Astrocyte (in vitro differentiated cells and primary cell): ENCODE measurements at regions not wholly inside any gene's neighbourhood (a gene's known extent, or its start where the extent isn't known, plus 50 kb on each side); places are given as distances from the start of the nearest gene placed in this dataset.
"Not testable (repeated sequence)": the region's sequence is repeated elsewhere in the genome, so short reads cannot be mapped to it uniquely, and the experiment has no call there.

Source experiments
- DNase-seq: peaks from one replicate; pipeline ENCODE4 v3.0.0-alpha.2; 2010; ENCODE audit warnings: low read depth
- FAIRE-seq: peaks from 2 replicates; lab custom pipeline; 2011; peaks lifted over from hg19 to GRCh38; lab: Jason Lieb, UNC
- H2AFZ ChIP-seq: 2 replicates; pipeline ENCODE4 v1.6.0; 2012; ENCODE audit warnings: low read depth, low read length, inconsistent platforms
- H3K27ac ChIP-seq: 2 replicates; pipeline ENCODE4 v1.5.1; 2011; ENCODE audit warnings: low read depth, low read length, inconsistent platforms
- H3K27me3 ChIP-seq: 2 replicates; pipeline ENCODE4 v1.6.0; 2011; ENCODE audit warnings: low read length, inconsistent platforms; ENCODE audit not compliant: insufficient read depth
- H3K36me3 ChIP-seq: 2 replicates; pipeline ENCODE4 v1.5.1; 2011; ENCODE audit warnings: low read length, inconsistent platforms; ENCODE audit not compliant: insufficient read depth
- H3K4me1 ChIP-seq: 2 replicates; pipeline ENCODE4 v1.5.1; 2011; ENCODE audit warnings: low read length, inconsistent platforms; ENCODE audit not compliant: insufficient read depth
- H3K4me2 ChIP-seq: 2 replicates; pipeline ENCODE4 v1.6.0; 2012; ENCODE audit warnings: low read length, inconsistent platforms
- H3K4me3 ChIP-seq: 2 replicates; pipeline ENCODE4 v1.5.1; 2011; ENCODE audit warnings: low read depth, mild to moderate bottlenecking, low read length, inconsistent platforms; ENCODE audit not compliant: insufficient read depth
- H3K79me2 ChIP-seq: 2 replicates; pipeline ENCODE4 v1.6.0; 2012; ENCODE audit warnings: mild to moderate bottlenecking, low read length, inconsistent platforms; ENCODE audit not compliant: insufficient read depth
- H3K9ac ChIP-seq: 2 replicates; pipeline ENCODE4 v1.6.0; 2012; ENCODE audit warnings: mild to moderate bottlenecking, low read length, inconsistent platforms
- H3K9me3 ChIP-seq: 2 replicates; pipeline ENCODE4 v1.5.1; 2012; ENCODE audit warnings: low read depth, mild to moderate bottlenecking, low read length, inconsistent platforms; ENCODE audit not compliant: insufficient read depth
- H4K20me1 ChIP-seq: 2 replicates; pipeline ENCODE4 v1.6.0; 2012; ENCODE audit warnings: low read length, inconsistent platforms; ENCODE audit not compliant: insufficient read depth
- H3K27ac Mint-ChIP-seq: one replicate; pipeline ENCODE4 v1.8.0; 2021; ENCODE audit warnings: mild to moderate bottlenecking, mixed read lengths; ENCODE audit not compliant: unreplicated experiment
- H3K27me3 Mint-ChIP-seq: one replicate; pipeline ENCODE4 v1.8.0; 2021; ENCODE audit warnings: low read depth, mixed read lengths; ENCODE audit not compliant: unreplicated experiment
- H3K36me3 Mint-ChIP-seq: one replicate; pipeline ENCODE4 v1.8.0; 2021; ENCODE audit warnings: low read depth, mixed read lengths; ENCODE audit not compliant: unreplicated experiment
- H3K4me1 Mint-ChIP-seq: one replicate; pipeline ENCODE4 v1.8.0; 2021; ENCODE audit warnings: low read depth, mixed read lengths; ENCODE audit not compliant: unreplicated experiment
- H3K4me3 Mint-ChIP-seq: one replicate; pipeline ENCODE4 v1.8.0; 2021; ENCODE audit warnings: mild to moderate bottlenecking, moderate library complexity, mixed read lengths; ENCODE audit not compliant: unreplicated experiment
- H3K9me3 Mint-ChIP-seq: one replicate; pipeline ENCODE4 v1.8.0; 2021; ENCODE audit warnings: mild to moderate bottlenecking, mixed read lengths; ENCODE audit not compliant: unreplicated experiment
- CTCF ChIP-seq: IDR thresholded peaks from 2 replicates; pipeline ENCODE4 v1.5.1; 2011; ENCODE audit warnings: low read depth, mild to moderate bottlenecking, inconsistent platforms, low read length, moderate library complexity; ENCODE audit not compliant: insufficient read depth
- EZH2 ChIP-seq: IDR thresholded peaks from 2 replicates; pipeline ENCODE4 v1.6.1; 2012; ENCODE audit warnings: mild to moderate bottlenecking, low read length, inconsistent platforms; ENCODE audit not compliant: insufficient read depth

- Histone ChIP-seq H4K20me1 (no peaks in the 10 kb centered on the region), H3K36me3 (no peaks in the 10 kb centered on the region), H3K4me2 (no peak overlapping the region), H3K4me1 (peaks cover 33% of the 10 kb centered on the region), H2AFZ (no peak overlapping the region), H3K27ac (no peak overlapping the region), H3K9me3 (no peaks in the 10 kb centered on the region), H3K27me3 (no peaks in the 10 kb centered on the region), H3K79me2 (no peaks in the 10 kb centered on the region), H3K4me3 (no peak overlapping the region), H3K9ac (no peak overlapping the region)
- Mint-ChIP-seq H3K36me3 (no peaks in the 10 kb centered on the region), H3K27me3 (no peaks in the 10 kb centered on the region), H3K4me1 (peaks cover 43% of the 10 kb centered on the region), H3K9me3 (peaks cover 5% of the 10 kb centered on the region), H3K27ac (peak overlapping the region; percentile 89), H3K4me3 (no peak overlapping the region)
- FAIRE-seq (peak; percentile 50), DNase-seq (no peak)
- TF ChIP-seq CTCF (no peak), EZH2 (no peak)
Measured at GRCh38 chr15:68495981-68496705, 64.2 kb upstream of the ITGA11 start.

DNA sequence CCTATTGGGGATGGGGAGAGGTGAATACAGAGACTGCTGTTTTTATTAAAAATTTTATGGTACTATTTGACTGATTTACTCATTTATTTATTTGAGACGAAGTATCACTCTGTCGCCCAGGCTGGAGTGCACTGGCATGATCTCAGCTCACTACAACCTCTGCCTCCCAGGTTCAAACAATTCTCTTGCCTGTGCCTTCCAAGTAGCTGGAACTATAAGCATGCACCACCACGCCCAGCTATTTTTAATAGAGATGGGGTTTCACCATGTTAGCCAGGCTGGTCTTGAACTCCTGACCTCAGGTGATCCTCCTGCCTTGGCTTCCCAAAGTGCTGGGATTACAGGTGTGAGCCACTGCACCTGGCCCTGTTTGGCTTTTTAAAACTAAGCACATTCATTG is 64.8 kb upstream of the ITGA11 start:
- not testable (repeated sequence) for H3K27me3 ChIP-seq, H3K27me3 Mint-ChIP-seq, H3K9ac ChIP-seq, H3K36me3 ChIP-seq, H3K4me3 Mint-ChIP-seq, H2AFZ ChIP-seq, H4K20me1 ChIP-seq, H3K36me3 Mint-ChIP-seq, H3K27ac ChIP-seq, H3K9me3 Mint-ChIP-seq, H3K79me2 ChIP-seq, H3K4me3 ChIP-seq, FAIRE-seq, DNase-seq, H3K4me2 ChIP-seq, H3K9me3 ChIP-seq
- H3K4me1 ChIP-seq, result peaks cover 34% of the 10 kb centered on the region
- Mint-ChIP-seq H3K4me1 (peaks cover 44% of the 10 kb centered on the region), H3K27ac (peak overlapping the region; percentile 89)

GRCh38 chr15:68497206-68497910 is 65.4 kb upstream of the ITGA11 start:
- peak overlapping the region; percentile 55 for H3K27ac ChIP-seq
- H3K27me3 ChIP-seq, result no peaks in the 10 kb centered on the region
- DNase-seq (peak; percentile 72), FAIRE-seq (peak; percentile 55)
- no peak overlapping the region for H3K9ac ChIP-seq
- H3K9me3 ChIP-seq, result no peaks in the 10 kb centered on the region
- no peak overlapping the region for H2AFZ ChIP-seq
- H3K4me2 ChIP-seq, result no peak overlapping the region
- Mint-ChIP-seq H3K27me3 (no peaks in the 10 kb centered on the region), H3K27ac (peak overlapping the region; percentile 96), H3K9me3 (peaks cover 5% of the 10 kb centered on the region), H3K4me1 (peaks cover 44% of the 10 kb centered on the region), H3K4me3 (no peak overlapping the region), H3K36me3 (no peaks in the 10 kb centered on the region)
- no peaks in the 10 kb centered on the region for H3K36me3 ChIP-seq
- no peak overlapping the region for H3K4me3 ChIP-seq
- TF ChIP-seq EZH2, result no peak
- no peak for TF ChIP-seq CTCF
- H3K4me1 ChIP-seq, result peaks cover 34% of the 10 kb centered on the region
- no peaks in the 10 kb centered on the region for H3K79me2 ChIP-seq
- H4K20me1 ChIP-seq, result no peaks in the 10 kb centered on the region
